ENCODE measurements at regions not wholly inside any gene's neighbourhood (a gene's known extent, or its start where the extent isn't known, plus 50 kb on each side); places are given as distances from the start of the nearest gene placed in this dataset.
"Not testable (repeated sequence)": the region's sequence is repeated elsewhere in the genome, so short reads cannot be mapped to it uniquely, and the experiment has no call there.

GRCh38 chr2:161046876-161047275, 113.4 kb upstream of the TANK start:
- intact Hi-C loops (cut with DNase I) = no loop called here
- DNase-seq (ENCODE audit: low spot score) (no peak), ATAC-seq (no peak)

- DNase-seq (ENCODE audit: low spot score) = no peak
- intact Hi-C loops (cut with DNase I) = no loop called here
- no peak for ATAC-seq
Measured at GRCh38 chr2:161048317-161048716, 111.9 kb upstream of the TANK start.

GRCh38 chr2:161049559-161049958, 110.7 kb upstream of the TANK start:
- DNase-seq (ENCODE audit: low spot score) = no peak
- intact Hi-C loops (cut with DNase I) = no loop called here
- no peak for ATAC-seq

GRCh38 chr2:161052214-161052613, 108.0 kb upstream of the TANK start:
- DNase-seq (ENCODE audit: low spot score) (no peak), ATAC-seq (no peak)
- intact Hi-C loops (cut with DNase I) = no loop called here

- no peak for ATAC-seq
- intact Hi-C loops (cut with DNase I) = no loop called here
- no peak for DNase-seq (ENCODE audit: low spot score)
Measured at GRCh38 chr2:161055289-161055688, 104.9 kb upstream of the TANK start.

- ATAC-seq (no peak), DNase-seq (ENCODE audit: low spot score) (no peak)
- intact Hi-C loops (cut with DNase I) = no loop called here
Measured at GRCh38 chr2:161059388-161059787, 100.8 kb upstream of the TANK start.

GRCh38 chr2:161061786-161062185, 98.4 kb upstream of the TANK start:
- intact Hi-C loops (cut with DNase I) = no loop called here
- DNase-seq (ENCODE audit: low spot score) = no peak
- ATAC-seq = no peak

- DNase-seq (ENCODE audit: low spot score) (peak; percentile 84), ATAC-seq (peak; percentile 90)
- intact Hi-C loops (cut with DNase I) = no loop called here
Measured at GRCh38 chr2:161063157-161063945, 96.9 kb upstream of the TANK start.

- intact Hi-C loops (cut with DNase I) = no loop called here
- ATAC-seq (no peak), DNase-seq (ENCODE audit: low spot score) (no peak)
Measured at GRCh38 chr2:161063946-161064306, 96.3 kb upstream of the TANK start.

- no peak for DNase-seq (ENCODE audit: low spot score)
- intact Hi-C loops (cut with DNase I) = no loop called here
- no peak for ATAC-seq
Measured at GRCh38 chr2:161067846-161068350, 92.3 kb upstream of the TANK start.

GRCh38 chr2:161068670-161069069, 91.6 kb upstream of the TANK start:
- no peak for ATAC-seq
- no peak for DNase-seq (ENCODE audit: low spot score)
- intact Hi-C loops (cut with DNase I) = no loop called here

- ATAC-seq (no peak), DNase-seq (ENCODE audit: low spot score) (no peak)
- intact Hi-C loops (cut with DNase I) = no loop called here
Measured at GRCh38 chr2:161070693-161071479, 89.3 kb upstream of the TANK start.

- ATAC-seq; DNase-seq (ENCODE audit: low spot score); intact Hi-C loops (cut with DNase I): not testable (repeated sequence)
Measured at GRCh38 chr2:161072436-161072835, 87.8 kb upstream of the TANK start.

GRCh38 chr2:161075701-161076100, 84.5 kb upstream of the TANK start:
- ATAC-seq (no peak), DNase-seq (ENCODE audit: low spot score) (no peak)
- intact Hi-C loops (cut with DNase I) = no loop called here

GRCh38 chr2:161076936-161077335, 83.3 kb upstream of the TANK start:
- no peak for ATAC-seq
- DNase-seq (ENCODE audit: low spot score) = no peak
- intact Hi-C loops (cut with DNase I) = no loop called here

- intact Hi-C loops (cut with DNase I) = no loop called here
- peak; percentile 95 for ATAC-seq
- DNase-seq (ENCODE audit: low spot score) = no peak
Measured at GRCh38 chr2:161077367-161078210, 82.6 kb upstream of the TANK start.

GRCh38 chr2:161078211-161078539, 82.1 kb upstream of the TANK start:
- no peak for DNase-seq (ENCODE audit: low spot score)
- no peak for ATAC-seq
- intact Hi-C loops (cut with DNase I) = no loop called here

- ATAC-seq (no peak), DNase-seq (ENCODE audit: low spot score) (no peak)
- intact Hi-C loops (cut with DNase I) = no loop called here
Measured at GRCh38 chr2:161085149-161085548, 75.1 kb upstream of the TANK start.

- intact Hi-C loops (cut with DNase I) = no loop called here
- ATAC-seq (no peak), DNase-seq (ENCODE audit: low spot score) (no peak)
Measured at GRCh38 chr2:161088658-161089350, 71.4 kb upstream of the TANK start.
